HepG2 (cell line): ENCODE measurements at regions not wholly inside any gene's neighbourhood (a gene's known extent, or its start where the extent isn't known, plus 50 kb on each side); places are given as distances from the start of the nearest gene placed in this dataset.

ENCODE experiments used
- NFKB2 ChIP-seq: sonication (generic); formaldehyde crosslinking; IDR thresholded peaks from 2 replicates; pipeline ENCODE4 v1.4.0; 2020; ENCODE audit warnings: missing genetic modification reagents, borderline replicate concordance
- POLR2AphosphoS5 ChIP-seq: IDR thresholded peaks from 2 replicates; pipeline ENCODE4 v1.6.1; 2012; ENCODE audit warnings: low read depth, low read length
- RNF2 ChIP-seq: fragments of 450-650 bp; conservative IDR thresholded peaks from 2 replicates; pipeline ENCODE4 v1.6.1; 2016; ENCODE audit warnings: low read depth
- ZNF768 ChIP-seq: sonication (generic); formaldehyde crosslinking; IDR thresholded peaks from 2 replicates; pipeline ENCODE4 v1.4.0; 2020; ENCODE audit warnings: missing genetic modification reagents

DNA sequence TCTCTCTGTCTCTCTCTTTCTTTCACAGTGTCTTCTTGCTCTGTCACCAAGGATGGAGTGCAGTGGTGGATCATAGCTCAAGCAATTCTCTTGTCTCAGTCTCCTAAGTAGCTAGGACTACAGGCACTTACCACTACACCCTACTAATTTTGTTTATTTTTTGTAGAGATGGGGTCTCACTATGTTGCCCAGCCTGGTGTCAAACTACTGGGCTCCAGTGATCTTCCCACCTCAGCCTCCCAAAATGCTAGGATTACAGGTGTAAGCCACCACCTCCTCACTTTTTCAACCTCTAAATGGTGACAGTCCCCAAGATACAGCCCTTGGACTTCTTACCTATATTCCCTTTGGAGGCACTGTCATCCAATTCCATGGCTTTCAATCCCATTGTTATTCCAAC, 50.5 kb upstream of the PUM1 start:
- TF ChIP-seq POLR2AphosphoS5 (no peak), RNF2 (no peak), ZNF768 (CRISPR knock-in tag) (no peak), NFKB2 (CRISPR knock-in tag) (no peak)
